ACC112 (cell line): ENCODE measurements at regions not wholly inside any gene's neighbourhood (a gene's known extent, or its start where the extent isn't known, plus 50 kb on each side); places are given as distances from the start of the nearest gene placed in this dataset.

Experiments
- H2AFZ ChIP-seq: fragments of 200-600 bp; sonication (generic); one replicate; pipeline ENCODE4 v1.6.0; 2017; ENCODE audit warnings: antibody characterized with exemption, low read length; ENCODE audit not compliant: unreplicated experiment
- H3K27ac ChIP-seq: fragments of 200-600 bp; sonication (generic); 2 replicates; pipeline ENCODE4 v1.5.1; 2014; ENCODE audit warnings: low read depth, mild to moderate bottlenecking, antibody characterized with exemption, low read length, moderate library complexity
- H3K27me3 ChIP-seq: fragments of 200-600 bp; sonication (generic); 2 replicates; pipeline ENCODE4 v1.6.1; 2014; ENCODE audit warnings: mild to moderate bottlenecking, antibody characterized with exemption, low read length, moderate library complexity, mixed read lengths; ENCODE audit not compliant: insufficient read depth
- H3K36me3 ChIP-seq: fragments of 200-600 bp; sonication (generic); 2 replicates; pipeline ENCODE4 v1.6.1; 2016; ENCODE audit warnings: mild to moderate bottlenecking, antibody characterized with exemption, low read length, moderate library complexity, mixed read lengths; ENCODE audit not compliant: insufficient read depth
- H3K4me1 ChIP-seq: fragments of 200-600 bp; sonication (generic); one replicate; pipeline ENCODE4 v1.6.1; 2016; ENCODE audit warnings: low read length, mixed read lengths; ENCODE audit not compliant: insufficient read depth, unreplicated experiment, control insufficient read depth
- H3K4me3 ChIP-seq: fragments of 200-600 bp; sonication (generic); 2 replicates; pipeline ENCODE4 v1.5.1; 2014; ENCODE audit warnings: mild to moderate bottlenecking, low read depth, low read length
- H3K79me2 ChIP-seq: fragments of 200-600 bp; sonication (generic); one replicate; pipeline ENCODE4 v1.6.0; 2016; ENCODE audit warnings: low read length; ENCODE audit not compliant: control insufficient read depth, unreplicated experiment, insufficient read depth

DNA sequence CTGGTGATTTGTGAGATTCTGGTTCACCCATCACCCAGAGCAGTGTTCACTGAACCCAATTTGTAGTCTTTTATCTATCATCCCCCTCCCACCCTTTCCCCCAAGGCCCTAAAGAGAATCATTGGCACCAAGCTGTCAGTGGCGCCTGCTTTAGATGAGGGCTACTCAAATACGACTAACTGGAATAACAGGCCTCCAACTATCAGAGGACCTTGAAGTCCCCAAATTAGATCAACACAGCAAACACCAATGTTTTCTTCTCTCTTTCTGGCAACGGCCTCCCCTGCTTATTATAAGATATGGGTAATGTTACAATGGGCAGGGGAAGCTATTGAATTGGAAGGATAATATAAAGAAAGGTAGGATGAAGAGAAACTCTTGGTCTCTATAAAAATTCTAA, 232.3 kb downstream of the SCG2 start:
- H3K27me3 ChIP-seq, result peaks cover 8% of the 10 kb centered on the region; the same call in 1 of the 2 replicates
- H3K36me3 ChIP-seq, result no peaks in the 10 kb centered on the region
- no peak overlapping the region for H3K27ac ChIP-seq
- no peak overlapping the region for H2AFZ ChIP-seq
- no peak overlapping the region for H3K4me3 ChIP-seq
- no peaks in the 10 kb centered on the region for H3K4me1 ChIP-seq
- no peaks in the 10 kb centered on the region for H3K79me2 ChIP-seq

DNA sequence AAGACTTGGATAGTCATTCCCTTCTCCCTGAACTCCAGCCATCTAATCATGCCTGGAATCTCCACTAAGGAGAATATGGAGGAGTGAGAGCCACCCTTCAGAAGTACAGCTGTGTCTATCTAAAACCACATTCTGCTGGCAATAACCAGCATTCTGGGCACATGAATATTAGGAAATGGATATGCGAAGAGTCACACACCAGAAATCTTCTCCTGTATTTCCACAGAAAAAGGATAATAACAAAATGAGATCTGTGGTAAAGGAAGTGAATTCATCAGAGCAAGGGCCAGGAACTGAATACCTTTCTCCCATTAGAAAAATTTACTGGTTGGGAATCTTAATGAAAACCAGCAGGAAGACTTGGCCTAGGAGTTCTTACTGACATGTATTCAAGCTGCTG, 218.8 kb downstream of the SCG2 start:
- H2AFZ ChIP-seq, result no peak overlapping the region
- no peak overlapping the region for H3K27ac ChIP-seq
- H3K27me3 ChIP-seq, result no peaks in the 10 kb centered on the region
- H3K4me3 ChIP-seq, result no peak overlapping the region
- no peaks in the 10 kb centered on the region for H3K4me1 ChIP-seq
- H3K36me3 ChIP-seq, result no peaks in the 10 kb centered on the region
- H3K79me2 ChIP-seq, result no peaks in the 10 kb centered on the region

- H3K4me1 ChIP-seq, result no peaks in the 10 kb centered on the region
- H3K79me2 ChIP-seq, result no peaks in the 10 kb centered on the region
- no peak overlapping the region for H2AFZ ChIP-seq
- H3K27me3 ChIP-seq, result no peaks in the 10 kb centered on the region
- no peaks in the 10 kb centered on the region for H3K36me3 ChIP-seq
- H3K27ac ChIP-seq, result no peak overlapping the region
- no peak overlapping the region for H3K4me3 ChIP-seq
Observed at GRCh38 chr2:223386189-223386588, 216.0 kb downstream of the SCG2 start.

DNA sequence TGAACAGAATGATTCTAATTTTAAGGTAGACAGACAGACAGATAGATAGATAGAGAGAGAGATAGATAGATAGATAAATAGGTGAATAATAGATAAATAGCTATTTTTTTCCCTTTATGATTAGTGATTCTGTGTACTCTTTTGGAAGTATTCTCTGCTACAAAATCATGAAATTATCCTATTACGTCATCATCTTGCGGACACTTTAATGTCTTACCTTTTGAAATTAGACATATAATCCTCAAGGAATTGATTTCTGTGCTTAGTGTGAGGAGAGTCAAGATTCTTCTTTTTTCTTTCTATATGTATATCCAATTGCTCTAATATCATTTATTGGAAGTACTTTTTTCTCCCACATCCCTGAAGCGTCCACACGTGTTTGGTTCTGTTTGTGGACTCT, 215.2 kb downstream of the SCG2 start:
- no peaks in the 10 kb centered on the region for H3K4me1 ChIP-seq
- no peak overlapping the region for H3K4me3 ChIP-seq
- H3K79me2 ChIP-seq, result no peaks in the 10 kb centered on the region
- no peak overlapping the region for H3K27ac ChIP-seq
- H3K36me3 ChIP-seq, result no peaks in the 10 kb centered on the region
- no peaks in the 10 kb centered on the region for H3K27me3 ChIP-seq
- H2AFZ ChIP-seq, result no peak overlapping the region

DNA sequence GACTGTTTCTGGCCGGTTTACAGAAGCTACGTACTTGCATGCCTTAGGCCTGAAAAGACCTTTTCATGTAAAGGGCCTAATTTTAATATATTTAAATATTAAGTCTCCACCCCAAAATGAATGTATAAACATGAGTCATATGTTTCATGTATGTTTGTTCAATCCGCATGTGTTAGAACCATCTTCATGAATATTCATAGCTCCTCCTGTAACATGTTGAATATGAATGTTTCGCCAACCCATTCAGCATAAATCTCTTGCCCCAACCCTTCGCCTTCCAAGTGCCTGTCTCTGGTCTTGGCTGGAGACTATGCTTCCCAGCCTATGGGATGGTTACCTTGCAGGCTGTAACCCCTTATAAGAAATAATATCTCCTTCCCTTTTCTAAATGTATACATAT, 212.5 kb downstream of the SCG2 start:
- Histone ChIP-seq H3K4me3 (no peak overlapping the region), H2AFZ (no peak overlapping the region), H3K4me1 (no peaks in the 10 kb centered on the region), H3K27ac (no peak overlapping the region), H3K36me3 (no peaks in the 10 kb centered on the region), H3K27me3 (no peaks in the 10 kb centered on the region), H3K79me2 (no peaks in the 10 kb centered on the region)

- Histone ChIP-seq H3K4me3 (no peak overlapping the region), H2AFZ (no peak overlapping the region), H3K4me1 (no peaks in the 10 kb centered on the region), H3K36me3 (no peaks in the 10 kb centered on the region), H3K79me2 (no peaks in the 10 kb centered on the region), H3K27me3 (no peaks in the 10 kb centered on the region), H3K27ac (no peak overlapping the region)
Observed at GRCh38 chr2:223396993-223397392, 205.2 kb downstream of the SCG2 start.

DNA sequence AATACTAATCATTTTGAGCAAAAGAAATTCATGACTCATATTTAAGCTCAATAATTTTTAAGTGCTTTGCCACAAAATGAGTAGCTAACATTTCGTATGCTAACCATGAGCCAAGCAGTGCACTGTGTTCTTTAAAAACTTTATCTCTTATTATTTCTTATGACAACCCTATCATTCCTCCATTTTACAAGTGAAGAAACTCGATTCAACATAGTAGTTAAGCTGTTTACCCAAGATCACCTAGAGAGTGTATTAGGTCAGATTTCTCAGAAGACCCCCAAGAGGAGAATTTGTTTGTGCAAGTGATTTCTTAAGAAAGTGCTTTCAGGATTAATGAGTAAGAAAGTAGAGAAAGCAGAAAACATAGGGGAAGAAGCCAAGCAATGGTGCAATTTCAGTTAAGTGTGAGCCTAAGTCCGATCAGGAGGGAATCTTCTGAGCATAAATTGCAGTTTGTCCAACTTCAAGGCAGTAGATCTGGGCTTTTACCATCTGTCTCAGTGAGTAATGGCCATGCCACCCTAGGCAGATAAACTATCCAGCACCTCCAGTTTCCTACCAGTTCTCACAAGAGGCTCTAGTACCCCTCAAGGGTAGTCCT, 202.7 kb downstream of the SCG2 start:
- Histone ChIP-seq H3K79me2 (no peaks in the 10 kb centered on the region), H2AFZ (no peak overlapping the region), H3K36me3 (no peaks in the 10 kb centered on the region), H3K4me3 (no peak overlapping the region), H3K4me1 (no peaks in the 10 kb centered on the region), H3K27me3 (peaks cover 3% of the 10 kb centered on the region; the same call in 1 of the 2 replicates), H3K27ac (no peak overlapping the region)

DNA sequence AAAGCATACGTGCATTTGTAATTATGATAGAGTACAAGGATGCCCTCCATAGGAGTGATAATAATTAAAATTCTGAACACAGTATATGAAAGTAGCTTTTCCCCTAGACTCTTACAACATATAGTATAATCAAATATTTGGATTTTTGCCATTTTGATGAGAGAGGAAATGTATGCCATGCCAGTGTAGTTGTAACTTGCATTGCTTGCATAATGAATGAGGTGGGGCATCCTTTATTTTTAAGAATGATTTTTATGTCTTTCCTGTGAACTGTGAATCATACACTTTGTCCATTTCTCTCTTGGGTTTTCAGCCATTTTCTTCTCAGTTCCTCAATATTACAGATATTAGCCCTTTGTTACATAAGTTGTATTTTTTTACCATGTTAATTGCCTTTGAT, 197.5 kb downstream of the SCG2 start:
- no peak overlapping the region for H3K4me3 ChIP-seq
- no peaks in the 10 kb centered on the region for H3K36me3 ChIP-seq
- no peaks in the 10 kb centered on the region for H3K79me2 ChIP-seq
- H3K27me3 ChIP-seq, result peaks cover 3% of the 10 kb centered on the region; the same call in 1 of the 2 replicates
- H3K4me1 ChIP-seq, result no peaks in the 10 kb centered on the region
- no peak overlapping the region for H2AFZ ChIP-seq
- no peak overlapping the region for H3K27ac ChIP-seq

DNA sequence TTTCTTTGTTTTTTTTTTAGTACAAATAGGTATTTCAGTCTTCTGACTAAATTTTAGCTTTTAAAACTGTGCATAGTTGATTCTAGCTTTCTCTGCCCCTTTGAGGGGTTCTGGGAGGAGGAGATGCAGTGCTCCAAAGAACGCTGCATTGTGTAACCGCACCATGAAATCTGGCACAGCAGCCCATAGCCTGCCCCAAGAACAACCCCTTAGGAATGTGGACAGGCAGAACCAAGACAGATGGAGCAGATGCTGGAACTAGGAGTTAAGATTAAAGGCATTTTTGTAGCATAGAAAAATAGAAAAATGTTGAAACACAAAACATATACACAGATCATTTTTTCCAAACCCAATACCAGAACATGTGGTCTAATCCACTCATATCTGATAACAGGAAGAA, 187.5 kb downstream of the SCG2 start:
- Histone ChIP-seq H2AFZ (no peak overlapping the region), H3K4me1 (no peaks in the 10 kb centered on the region), H3K79me2 (no peaks in the 10 kb centered on the region), H3K27me3 (0 out of 2 replicates have a peak, but pooled peaks cover 4% of the 10 kb centered on the region), H3K27ac (no peak overlapping the region), H3K4me3 (no peak overlapping the region), H3K36me3 (no peaks in the 10 kb centered on the region)

DNA sequence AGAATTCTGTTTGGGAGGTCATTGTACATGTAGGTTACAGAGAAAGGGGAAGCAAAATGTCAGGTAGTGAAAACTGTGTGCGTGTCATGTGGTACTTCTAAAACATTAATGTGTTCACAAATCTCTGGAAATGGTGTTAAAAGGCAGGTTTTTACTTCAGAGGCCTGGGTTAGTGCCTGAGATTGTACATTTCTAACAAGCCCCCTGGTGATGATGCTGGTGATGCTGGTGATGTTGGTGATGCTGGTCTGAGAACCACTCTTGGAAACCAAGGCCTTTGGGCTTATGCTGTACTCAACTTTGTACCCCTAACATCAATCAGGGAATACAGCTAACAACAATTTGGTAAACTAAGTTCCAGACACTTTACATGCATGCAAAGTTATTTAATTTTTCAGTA, 187.1 kb downstream of the SCG2 start:
- Histone ChIP-seq H3K27me3 (0 out of 2 replicates have a peak, but pooled peaks cover 4% of the 10 kb centered on the region), H3K4me1 (no peaks in the 10 kb centered on the region), H3K27ac (no peak overlapping the region), H3K79me2 (no peaks in the 10 kb centered on the region), H2AFZ (no peak overlapping the region), H3K36me3 (no peaks in the 10 kb centered on the region), H3K4me3 (no peak overlapping the region)

GRCh38 chr2:223416815-223417610, 185.1 kb downstream of the SCG2 start:
- no peaks in the 10 kb centered on the region for H3K36me3 ChIP-seq
- H3K79me2 ChIP-seq, result no peaks in the 10 kb centered on the region
- no peak overlapping the region for H2AFZ ChIP-seq
- H3K27ac ChIP-seq, result no peak overlapping the region
- 0 out of 2 replicates have a peak, but pooled peaks cover 4% of the 10 kb centered on the region for H3K27me3 ChIP-seq
- H3K4me3 ChIP-seq, result no peak overlapping the region
- H3K4me1 ChIP-seq, result no peaks in the 10 kb centered on the region
